ENCODE measurements at regions not wholly inside any gene's neighbourhood (a gene's known extent, or its start where the extent isn't known, plus 50 kb on each side); places are given as distances from the start of the nearest gene placed in this dataset.

DNA sequence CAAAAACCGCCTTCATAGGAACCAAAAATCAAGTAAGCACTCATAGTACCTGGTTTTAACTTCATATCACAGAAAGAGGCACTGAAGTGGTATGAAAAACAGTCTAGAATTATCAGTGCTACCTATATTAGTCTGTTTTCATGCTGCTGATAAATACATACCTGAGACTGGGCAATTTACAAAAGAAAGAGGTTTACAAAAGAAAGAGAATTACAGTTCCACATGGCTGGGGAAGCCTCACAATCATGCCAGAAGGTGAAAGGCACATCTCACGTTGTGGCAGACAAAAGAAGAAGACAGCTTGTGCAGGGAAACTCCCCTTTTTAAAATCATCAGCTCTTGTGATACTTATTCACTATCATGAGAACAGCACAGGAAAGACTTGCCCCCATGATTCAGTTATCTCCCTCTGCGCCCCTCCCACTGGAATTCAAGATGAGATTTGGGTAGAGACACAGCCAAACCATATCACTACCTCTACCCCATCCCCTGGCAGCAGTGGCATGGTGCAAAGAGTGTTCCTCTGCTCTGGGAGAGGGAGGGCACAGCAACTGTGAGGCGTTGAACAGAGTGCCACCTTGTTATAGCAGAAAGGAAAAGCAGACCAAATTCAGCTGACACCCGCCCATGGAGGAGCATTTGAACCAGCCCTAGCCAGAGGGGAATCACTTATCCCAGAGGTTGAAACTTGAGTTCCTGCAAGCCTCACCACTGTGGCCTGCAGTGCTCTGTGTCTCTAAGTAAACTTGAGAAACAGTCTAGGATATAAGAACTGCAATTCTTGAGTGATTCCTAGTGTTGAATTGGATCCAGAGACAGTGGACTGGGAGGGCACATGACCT, 61.9 kb upstream of the PTPRZ1 start:
- no peak for DNase-seq

DNA sequence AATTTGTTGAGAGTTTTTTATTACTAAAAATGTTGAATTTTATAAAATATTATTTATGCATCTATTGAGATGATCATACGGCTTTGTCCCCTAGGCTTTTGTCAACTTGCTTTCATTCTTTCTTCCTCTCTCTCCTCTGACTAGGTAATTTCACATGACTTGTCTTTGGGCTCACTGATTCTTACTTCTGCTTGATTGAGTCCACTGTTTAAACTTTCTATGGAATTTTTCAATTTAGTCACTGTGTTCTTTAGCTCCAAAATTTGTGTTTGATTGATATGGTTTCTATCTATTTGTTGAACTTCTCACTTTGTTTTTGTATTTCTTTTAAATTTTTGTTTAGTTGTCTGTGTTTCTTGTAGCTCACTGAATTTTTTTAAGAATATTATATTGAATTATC, 65.9 kb upstream of the PTPRZ1 start:
- DNase-seq, result no peak

DNA sequence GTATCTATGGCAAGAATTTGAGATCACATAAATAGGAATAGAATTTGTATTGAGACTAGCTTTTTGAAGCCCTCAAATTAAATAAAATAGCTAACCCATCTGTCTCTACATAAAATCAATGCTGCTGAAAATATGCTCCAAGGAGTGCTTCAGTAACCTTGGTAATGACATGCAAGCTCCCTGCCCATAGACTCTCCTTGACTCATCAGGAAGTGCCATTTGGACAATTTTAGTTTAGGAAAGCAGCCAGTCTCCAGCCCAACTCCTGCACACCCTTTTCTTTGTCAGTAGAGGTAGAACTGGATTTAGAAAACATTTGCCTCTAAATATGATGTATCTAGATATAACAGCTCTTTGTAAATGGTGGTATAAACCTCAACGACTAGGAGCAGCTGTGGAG, 69.9 kb upstream of the PTPRZ1 start:
- no peak for DNase-seq

DNA sequence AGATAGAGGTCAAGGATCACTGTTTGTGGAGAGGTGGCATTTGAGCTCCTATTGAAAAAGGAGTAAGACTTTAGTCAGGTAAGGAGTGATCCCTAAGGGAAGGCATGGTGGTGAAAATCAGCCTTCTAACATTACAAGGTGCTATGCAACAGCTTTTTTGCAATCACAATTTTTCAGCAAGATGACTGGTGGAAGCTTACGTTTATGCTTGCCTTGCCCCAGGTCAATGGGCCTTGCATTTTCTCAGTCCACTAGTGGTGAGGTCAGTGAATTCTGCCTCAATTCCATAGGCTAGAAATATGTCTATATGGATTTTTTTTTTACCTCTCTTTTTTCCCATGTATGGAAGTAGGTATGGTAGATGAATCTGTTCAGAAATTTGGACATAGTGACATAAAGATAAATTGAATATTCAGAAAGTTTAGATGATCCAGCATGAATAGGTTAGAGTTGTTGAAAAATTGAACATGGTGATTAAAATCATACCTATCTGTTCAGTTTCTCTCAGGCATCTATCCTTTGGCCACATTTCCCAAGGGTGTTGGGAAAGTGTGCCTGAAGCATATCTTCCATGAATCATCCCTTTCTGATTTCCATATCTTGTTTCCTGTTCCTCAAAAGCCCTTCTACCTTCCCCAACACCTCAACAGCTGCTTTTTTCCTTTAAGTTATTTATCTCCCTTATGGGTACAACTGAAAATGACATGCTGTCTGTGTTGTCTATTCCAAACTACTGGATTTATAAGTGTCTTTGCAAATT, 71.9 kb upstream of the PTPRZ1 start:
- DNase-seq, result no peak

DNA sequence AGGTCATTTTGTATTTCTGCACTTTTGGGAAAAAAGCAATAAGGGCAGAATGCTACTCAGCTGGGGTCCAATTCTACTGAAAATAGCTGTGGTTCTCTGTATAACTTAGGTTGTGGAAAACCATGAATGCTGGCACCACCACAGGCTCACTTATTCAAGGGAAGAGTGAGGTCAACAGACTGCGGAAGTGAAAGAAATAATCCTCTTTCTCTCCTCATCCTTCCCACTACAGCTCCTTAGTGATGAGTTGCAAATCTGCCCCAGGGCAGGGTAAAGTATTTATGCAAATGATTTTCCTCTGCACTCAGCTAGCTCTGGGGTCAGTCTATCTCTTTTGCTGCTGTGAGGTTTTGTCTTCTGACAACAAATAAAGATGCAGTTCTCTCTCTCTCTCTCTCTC, 74.1 kb upstream of the PTPRZ1 start:
- no peak for DNase-seq

DNA sequence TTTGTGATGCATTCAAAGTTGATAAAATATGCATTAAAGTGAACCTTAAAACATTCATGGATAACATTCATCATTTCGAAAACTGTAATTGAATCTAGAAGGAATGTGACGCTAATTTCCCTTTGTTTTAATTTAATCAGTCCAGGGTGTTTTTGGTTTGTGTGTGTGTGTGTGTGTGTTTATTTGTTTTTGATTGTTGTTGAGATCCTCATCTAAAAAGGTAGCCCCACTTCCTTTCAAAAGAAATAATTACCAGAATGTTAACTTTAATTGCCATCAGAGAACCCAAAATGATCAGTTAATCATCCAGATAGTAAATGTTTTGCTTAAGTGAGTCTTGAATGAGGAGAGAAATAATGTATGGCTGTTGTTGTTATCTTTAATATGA, 74.5 kb upstream of the PTPRZ1 start:
- DNase-seq, result no peak

DNA sequence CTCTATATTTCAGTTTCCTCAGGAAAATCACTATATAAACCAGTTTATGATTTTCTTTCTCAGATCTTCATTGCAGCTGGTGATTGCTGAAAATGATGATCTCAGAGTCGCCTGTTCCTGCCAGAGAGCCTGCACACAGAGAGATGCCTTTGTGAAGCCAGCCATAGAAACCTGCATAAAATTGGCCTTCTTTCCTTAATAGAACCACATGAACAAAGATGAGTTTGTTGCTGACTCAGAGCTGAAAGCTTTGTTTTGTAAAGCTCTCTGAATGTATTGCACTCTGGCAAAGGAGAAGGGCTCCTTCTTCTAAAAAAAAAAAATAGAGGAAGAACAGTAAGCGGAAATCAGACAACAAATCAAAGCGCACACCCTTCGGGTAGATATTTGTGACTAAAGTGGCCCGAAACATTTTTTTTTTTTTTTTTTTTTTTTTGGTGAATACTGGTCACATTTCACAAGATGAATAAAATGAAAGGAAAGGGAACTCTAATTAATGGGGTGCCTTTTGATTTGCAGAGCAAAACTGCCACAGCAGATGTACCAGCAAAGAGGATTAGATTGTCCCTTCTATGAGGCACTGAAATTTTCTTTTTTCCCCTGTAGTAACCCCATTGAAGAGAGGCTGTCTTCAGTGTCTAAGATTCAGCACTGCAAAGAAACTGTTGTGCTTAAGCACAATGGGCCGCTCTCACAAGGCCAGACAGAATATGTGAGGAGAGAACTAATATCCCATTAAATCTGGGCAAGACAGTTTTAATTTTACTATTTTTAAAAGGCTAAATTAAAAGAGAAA, 75.1 kb upstream of the PTPRZ1 start:
- DNase-seq, result no peak

DNA sequence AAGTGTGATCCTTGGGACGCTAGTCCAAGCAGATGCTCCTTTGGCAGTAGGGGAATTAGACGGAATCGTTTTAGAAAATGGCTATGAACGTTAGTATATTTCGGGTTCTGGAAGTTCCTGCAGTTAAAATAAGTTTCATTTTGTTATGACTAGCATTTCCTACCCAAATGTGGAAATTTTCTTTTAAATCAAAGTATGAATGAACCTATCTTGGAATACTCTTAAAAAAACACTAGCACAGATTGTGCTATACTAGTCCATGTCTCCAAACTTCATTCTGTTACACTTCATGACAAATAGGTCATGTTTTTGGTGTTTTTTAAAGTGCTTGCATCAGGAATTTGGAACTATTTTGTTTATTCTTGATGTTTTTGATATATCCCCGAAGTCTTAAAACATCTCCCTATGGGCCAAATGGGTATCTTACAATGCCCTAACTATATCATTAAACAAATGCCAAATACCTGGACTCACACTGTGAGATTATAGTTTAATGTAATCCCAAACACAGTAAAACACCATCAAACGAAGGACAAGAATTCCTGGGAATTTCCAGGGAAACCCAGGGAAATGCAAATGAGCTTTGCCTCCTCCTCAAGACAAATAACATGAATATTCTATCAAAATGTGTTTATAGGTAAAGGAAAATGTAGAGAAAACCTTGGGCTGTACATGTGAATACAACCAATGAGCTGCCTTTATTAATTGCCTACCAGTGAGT, 75.9 kb upstream of the PTPRZ1 start:
- DNase-seq, result no peak

DNA sequence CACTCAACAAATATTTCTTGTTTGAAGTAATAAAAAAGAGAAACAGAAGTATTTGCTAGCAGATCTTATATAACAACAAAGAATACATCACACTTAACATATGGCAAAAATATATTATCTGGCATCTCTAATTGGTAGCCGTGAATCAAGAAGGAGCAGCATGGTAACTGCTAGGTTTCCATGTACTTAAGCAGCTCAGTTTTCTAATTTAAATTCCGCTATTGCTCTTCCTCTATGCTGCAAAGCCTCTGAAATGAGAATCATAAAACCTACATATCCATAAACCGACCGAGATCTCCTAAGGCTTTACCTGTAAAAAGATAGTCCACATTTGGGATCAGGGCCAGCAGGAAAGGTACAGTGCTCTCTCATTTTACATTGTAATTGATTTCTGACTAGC, 76.6 kb upstream of the PTPRZ1 start:
- DNase-seq, result no peak

DNA sequence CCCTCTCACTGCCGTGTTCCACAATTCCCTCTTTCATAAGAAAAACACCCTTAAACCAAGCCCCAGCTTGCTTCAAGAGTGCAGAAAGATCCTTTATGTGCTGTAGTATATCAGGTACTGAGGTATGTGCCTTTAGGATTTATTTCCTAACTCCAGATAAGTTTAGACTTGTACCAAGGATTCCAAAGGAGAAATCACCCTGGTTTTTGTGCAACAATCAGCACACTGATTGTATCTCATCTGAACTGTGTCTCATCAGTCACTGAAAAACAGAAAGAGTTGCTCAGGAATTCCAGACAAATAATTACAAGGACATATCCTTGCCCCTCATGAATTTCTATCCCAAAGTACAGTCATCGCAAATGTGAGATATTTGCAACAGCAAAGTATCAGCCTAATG, 77.2 kb upstream of the PTPRZ1 start:
- no peak for DNase-seq

DNA sequence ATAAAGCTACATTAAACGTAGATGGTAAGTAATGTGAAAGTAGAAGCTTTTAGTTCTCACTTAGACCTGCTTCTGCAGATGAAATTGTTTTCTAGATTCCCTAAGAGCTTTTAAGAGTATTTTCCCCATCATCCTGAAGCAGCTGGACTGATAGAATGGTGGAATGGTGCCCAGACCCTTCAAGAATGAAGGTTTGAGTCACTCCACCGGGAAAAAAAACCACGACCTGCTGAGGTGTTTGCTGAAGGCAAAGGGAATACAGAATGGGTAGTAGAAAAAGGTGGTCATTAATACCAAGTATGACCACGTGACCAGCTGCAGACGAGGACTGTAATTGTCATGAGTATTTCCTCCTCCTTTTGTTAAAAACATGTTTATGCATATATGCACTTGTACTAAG, 79.2 kb upstream of the PTPRZ1 start:
- DNase-seq, result no peak

DNA sequence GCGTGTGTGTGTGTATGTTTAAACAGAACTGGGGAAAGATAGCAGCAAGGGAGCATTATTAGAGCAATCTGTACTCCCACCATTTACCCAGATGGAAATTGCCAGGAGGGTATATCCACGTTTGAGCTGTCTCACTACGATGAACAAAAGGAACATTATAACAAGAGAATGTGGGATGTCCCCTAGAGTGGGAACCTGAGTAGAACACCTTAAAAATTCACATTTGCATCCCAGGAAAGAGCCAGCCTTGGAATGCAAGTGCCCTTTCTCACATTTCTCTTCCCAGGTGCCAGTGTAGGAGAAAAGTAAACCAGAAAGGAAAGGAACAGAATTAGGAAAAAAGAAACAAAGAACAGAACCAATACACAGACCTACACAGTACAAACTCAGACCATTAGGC, 95.3 kb upstream of the PTPRZ1 start:
- DNase-seq, result no peak

DNA sequence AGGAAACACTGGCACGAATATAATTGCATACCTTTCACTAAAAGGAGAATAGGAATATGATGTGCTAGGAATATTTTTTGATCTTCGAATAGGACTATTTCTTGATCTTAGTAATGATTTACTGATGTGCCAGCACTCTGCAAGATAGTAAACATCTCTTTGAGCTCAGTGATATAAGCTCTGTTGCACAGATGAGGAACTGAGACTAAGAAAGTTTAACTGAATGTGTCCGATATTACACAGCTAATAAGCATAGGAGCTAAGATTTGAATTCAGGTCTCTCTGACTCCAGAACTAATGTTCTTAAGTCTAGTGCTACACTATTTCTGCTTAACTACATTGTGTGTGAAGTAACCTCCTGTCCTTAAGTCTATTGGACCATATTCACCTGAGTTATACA, 98.4 kb upstream of the PTPRZ1 start:
- DNase-seq, result no peak

DNA sequence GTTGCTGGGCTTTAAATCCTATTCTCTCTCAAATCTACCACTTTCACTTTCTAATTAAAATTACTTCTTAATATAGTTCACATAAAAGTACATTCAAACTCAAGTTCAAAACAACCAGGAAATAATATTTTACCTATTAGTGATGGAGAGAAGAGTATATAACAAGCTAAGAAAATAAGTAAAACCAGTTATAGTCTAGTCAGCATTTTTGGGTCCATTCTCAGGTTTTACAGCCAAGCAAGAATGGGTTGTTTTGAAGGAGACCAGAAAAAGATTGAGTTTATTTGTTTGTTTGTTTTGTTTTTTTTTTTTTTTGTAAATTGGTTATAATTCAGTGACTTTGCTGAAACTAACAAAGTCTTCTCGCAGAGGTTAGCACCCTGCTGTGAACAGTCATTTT, 106.3 kb upstream of the PTPRZ1 start:
- DNase-seq, result no peak

DNA sequence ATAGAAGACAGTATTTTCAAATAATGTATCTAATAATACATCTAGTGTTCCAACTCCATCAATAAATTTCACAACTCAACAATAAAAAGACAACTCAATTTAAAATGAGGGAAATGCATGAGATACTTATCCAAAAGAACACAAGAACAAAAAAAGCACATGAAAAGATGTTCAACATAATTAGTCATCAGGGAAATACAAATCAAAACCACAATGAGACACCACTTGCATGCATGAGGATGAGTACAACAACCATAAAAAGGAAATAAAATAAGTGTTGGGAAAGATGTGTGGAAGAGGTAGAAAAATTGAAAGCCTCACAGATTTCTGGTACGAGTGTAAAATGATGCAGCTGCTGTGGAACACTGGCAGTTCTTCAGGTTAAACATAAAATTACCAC, 111.6 kb upstream of the PTPRZ1 start:
- DNase-seq, result no peak

DNA sequence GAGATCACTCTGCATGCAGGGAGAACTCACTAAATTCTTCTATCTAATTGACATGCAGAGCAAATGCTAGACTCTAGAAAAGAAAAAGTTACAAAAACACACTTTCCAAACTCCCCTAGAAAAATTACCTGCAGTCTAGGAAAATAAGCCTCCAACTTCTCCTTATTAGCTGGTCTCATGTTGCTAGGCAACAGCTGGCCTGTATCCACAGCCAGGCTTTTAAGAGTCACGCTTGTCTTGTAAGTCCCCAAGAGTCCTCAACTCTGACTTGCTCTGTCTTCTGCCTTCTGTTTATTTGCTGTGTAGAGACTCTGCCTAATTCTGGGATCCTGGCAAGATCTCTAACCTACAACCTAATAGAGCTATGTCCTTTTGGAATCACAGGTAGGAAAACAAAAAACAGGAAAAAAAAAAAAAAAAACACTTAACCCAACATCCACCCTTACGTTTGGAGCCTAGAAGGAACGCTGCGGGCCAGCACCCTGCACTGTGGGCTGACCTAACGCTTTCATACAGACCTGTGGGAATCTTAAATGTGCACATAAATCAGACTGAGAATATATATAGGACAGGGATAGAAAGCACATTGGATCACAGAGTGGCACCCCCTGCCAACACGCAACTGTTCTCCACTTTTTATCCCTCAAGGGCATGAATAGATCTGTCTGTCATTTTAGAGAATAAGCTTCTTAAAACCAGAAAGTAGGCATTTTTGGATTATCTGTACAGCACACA, 117.0 kb upstream of the PTPRZ1 start:
- DNase-seq, result no peak

DNA sequence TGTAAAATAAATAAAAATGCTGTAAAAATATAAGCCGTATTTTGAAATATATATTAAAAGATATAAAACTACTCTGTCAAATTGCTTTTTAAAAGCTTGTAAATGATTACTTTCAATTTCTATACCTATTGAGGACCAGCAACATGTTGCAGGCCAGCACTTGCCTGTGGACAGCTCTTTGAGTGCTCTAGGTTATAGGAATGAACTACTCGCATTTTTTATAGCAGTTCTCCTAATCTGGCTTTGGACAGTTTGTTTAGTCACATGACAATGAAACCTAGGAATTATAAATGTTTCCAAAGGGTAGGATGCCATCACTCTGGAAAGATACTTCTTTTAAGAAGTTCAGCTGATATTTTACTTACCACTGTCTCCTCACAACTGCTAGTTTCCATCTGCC, 117.7 kb upstream of the PTPRZ1 start:
- DNase-seq, result no peak

DNA sequence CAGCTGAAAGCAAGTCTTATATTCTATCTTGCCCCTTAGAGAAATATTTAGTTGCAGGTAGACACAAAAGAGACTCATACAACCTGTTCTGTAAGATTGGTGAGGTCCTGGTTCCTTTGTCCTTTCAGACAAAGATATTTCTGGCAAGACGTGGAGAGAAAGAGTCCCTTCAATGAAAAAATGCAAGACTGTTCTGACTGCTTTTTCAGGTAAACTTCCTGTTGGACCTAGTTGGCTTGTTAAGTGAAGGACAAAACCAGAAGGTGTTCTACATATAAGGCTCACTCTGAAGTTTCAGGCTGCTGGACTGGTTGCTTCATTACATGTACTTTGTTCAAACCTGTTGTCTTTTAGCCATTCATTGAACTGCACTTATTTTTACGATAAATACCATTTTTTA, 119.0 kb upstream of the PTPRZ1 start:
- DNase-seq, result no peak

DNA sequence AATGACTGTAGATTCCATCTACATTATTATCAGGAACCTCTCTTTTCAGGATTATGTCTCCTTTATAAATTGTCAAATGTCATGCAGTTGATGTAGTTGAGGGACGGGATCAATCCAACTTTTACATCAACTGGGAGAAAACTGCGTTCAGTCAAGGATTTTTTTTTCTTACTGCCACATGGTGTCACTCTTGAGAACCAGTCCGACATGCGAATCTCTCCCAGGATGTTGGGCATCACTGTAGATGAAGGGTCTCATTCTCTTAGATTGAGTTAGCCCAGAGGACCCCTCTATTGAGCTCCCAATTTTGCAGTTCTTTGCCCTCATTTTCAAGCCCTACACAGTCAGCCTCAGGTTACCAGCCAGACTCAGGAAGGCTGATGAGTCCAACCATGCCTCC, 120.3 kb upstream of the PTPRZ1 start:
- DNase-seq, result no peak

DNA sequence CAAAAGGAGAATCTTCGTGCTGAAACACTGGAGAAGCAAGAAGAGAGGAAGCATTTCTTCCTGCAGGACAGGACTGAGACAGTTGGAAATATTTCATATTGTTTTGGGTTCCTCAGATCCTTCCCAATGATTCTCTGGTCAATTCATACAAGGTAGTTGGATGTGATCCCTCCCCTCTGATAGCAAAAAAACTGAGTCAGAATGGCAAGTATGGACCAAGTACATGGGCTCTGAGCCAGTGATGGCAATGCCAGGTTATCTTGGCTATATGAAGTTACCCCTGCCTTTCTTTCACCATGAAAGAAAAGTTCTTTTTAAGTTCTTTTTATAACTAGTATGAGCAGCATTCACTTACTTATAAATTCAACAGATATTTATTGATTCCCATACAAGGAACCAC, 124.4 kb upstream of the PTPRZ1 start:
- no peak for DNase-seq

DNA sequence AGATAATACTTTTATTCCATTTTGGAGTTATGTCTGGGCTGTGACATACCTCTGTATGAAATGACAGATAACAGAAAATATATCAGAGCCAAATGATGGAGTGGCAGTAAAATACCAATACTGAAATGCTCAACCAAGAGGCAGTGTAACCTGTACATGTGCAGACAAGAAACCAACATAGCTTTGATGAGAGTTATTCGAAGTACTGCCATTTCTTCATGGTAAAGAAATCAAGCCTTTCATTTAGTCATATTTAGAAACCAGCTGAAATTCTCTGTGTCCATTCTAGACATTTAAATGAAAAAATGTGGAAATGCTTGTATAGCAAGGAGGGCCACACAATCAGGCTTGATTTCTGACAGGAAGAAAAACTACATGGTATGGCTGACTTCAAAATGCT, 127.1 kb upstream of the PTPRZ1 start:
- DNase-seq, result no peak

DNA sequence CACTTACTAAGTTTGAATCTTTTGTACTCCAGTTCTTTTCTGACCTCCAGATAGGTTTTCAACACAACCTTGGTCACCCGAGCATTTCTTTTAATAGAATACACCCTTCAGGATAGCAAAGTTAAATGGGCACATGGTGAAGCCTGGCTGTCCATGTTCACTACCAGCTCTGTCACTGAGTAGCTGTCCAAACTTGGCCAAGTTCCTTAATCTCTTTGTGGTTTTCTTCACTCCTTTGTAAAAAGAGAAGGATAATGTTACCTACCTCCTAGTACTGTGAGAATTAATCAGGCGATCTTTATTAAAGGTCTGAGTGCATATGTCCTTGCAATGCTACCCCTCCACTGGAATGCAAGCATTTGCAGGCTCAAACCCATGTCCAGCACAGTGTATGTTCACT, 128.1 kb upstream of the PTPRZ1 start:
- no peak for DNase-seq

All from CD4-positive, alpha-beta T cell treated with Interleukin-15 for 1 hour (primary cell).